GM12874 (cell line): ENCODE measurements at regions not wholly inside any gene's neighbourhood (a gene's known extent, or its start where the extent isn't known, plus 50 kb on each side); places are given as distances from the start of the nearest gene placed in this dataset.

Source experiments
- TF ChIP-seq, protein P1 (sequence below): IDR thresholded peaks from 2 replicates; pipeline ENCODE4 v1.5.1; 2011; ENCODE audit warnings: low read depth, mild to moderate bottlenecking, control low read depth, low read length, moderate library complexity; ENCODE audit not compliant: insufficient read depth

DNA sequence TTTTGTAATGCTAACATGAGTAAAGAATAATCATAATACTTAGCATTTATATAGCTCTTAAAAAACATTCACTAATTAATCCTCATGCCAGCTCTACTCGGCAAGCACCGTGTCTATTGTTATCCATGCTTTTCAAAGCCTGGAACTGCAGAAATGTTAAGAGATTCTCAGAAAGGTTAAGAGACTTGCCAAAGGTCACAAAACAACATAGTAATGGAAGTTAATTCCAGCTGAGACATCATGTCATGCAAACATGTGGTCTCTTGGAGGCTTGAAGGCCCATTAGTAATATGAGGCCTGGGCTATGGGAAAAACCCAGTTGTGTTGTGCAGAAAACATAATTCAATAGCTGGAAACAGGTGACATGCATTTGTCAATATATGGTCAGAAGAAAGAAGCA, 389.9 kb upstream of the GOT2 start:
- TF ChIP-seq, protein P1, sequence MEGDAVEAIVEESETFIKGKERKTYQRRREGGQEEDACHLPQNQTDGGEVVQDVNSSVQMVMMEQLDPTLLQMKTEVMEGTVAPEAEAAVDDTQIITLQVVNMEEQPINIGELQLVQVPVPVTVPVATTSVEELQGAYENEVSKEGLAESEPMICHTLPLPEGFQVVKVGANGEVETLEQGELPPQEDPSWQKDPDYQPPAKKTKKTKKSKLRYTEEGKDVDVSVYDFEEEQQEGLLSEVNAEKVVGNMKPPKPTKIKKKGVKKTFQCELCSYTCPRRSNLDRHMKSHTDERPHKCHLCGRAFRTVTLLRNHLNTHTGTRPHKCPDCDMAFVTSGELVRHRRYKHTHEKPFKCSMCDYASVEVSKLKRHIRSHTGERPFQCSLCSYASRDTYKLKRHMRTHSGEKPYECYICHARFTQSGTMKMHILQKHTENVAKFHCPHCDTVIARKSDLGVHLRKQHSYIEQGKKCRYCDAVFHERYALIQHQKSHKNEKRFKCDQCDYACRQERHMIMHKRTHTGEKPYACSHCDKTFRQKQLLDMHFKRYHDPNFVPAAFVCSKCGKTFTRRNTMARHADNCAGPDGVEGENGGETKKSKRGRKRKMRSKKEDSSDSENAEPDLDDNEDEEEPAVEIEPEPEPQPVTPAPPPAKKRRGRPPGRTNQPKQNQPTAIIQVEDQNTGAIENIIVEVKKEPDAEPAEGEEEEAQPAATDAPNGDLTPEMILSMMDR = no peak

DNA sequence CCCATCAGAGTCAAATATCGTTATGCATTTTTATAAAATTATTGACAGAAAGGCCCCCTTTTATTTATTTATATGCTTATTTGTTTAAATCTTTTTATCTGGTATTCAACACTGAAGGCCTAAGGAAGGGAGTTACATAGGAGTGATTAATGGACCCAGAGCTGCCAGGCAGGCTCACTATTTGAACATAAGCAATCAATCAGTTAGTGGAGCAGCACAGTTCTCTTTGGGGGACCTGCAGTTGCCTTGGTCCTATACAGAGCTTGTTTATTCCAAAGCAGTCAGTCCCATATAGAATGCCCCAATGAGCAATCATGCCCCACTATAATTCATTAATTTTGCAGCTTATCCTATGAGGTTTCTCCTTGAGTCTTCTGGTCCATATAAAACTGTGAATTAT, 389.4 kb upstream of the GOT2 start:
- TF ChIP-seq, protein P1 = no peak

DNA sequence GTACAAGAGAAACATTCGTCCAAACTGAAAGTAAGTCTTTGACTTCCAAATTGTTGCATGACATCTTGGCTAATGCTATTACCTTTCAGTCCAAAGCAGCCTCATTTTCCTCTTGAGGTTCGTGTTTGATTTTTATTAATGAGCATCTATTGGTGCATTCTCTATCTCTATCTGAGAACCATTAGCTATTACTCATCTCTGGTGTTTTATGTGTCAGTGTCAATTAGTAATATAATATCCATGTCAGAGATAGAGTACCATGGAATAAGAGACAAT, 388.1 kb upstream of the GOT2 start:
- TF ChIP-seq, protein P1 = no peak

DNA sequence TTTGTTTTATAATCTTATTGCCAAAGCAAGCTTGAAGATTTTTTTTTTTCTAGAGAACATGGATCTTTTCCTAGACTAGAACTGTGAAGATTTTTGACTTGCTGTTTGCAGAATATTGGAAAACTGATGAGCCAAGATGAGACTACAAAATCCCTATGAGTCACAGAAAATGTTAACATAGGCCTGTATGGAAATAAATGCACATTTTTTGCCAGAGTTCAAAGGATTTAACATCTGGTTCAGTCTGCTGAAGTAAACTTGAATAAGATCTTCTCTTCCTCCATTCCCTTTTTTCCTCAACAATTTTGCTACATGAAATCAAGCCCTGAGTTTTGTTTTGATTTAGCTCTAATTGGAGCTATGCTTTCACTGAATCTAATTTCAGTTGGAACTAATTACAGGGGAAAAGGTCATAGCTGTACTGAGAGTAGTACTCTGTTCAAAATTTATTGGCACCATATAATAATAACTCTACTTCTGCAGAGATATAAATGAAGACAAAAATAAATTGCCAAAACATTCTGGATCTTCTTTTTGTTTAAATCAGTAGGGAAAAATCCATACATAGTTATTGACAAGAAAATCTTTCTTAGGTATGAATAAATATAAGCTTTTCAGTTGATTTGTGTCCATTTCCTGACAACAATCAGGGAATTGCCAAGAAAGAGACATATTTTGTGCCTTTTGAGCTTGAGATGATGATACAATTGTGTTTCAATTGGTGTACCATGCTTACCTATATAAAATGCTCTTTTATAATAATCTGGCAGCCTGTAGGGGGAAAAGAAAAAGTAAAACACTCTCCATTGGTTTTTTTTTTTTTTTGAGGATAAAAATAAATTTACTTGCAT, 387.5 kb upstream of the GOT2 start:
- TF ChIP-seq, protein P1 = no peak

DNA sequence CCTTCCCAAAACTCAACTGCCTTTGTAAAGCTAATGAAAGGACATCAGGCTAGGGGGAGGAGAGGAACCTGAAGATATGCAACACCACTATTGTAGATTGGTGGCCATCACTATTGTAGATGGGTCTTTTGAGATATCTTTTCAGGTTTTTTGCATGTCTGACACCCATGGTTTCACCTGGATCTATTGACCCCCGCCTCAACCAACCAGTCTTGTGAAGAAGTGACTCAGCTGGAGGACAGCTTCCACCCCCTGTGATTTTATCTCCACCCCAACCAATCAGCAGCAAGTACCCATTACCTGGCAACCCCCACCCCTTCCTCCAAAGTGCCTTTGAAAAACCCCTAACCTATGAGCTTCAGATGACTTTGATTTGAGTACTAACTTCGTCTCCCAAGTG, 382.6 kb upstream of the GOT2 start:
- TF ChIP-seq, protein P1 = no peak

DNA sequence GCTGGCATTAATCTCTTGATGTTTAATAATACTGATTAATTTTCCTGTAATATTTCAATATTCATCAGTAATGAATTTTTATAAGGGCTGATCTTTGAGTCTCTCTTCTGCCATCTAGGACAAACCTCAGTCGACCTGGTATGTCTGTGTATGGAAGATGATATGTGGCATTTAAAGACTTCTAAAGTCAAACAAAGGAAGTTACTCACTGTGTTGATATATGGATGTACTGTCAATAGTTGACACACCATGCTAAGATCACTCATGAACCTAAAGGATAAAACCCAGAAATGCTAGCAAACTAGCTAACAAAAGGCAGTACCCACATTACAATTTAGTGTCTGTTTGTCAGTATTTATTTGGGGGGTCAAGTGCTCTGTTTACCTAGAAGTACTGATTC, 380.7 kb upstream of the GOT2 start:
- TF ChIP-seq, protein P1 = no peak

DNA sequence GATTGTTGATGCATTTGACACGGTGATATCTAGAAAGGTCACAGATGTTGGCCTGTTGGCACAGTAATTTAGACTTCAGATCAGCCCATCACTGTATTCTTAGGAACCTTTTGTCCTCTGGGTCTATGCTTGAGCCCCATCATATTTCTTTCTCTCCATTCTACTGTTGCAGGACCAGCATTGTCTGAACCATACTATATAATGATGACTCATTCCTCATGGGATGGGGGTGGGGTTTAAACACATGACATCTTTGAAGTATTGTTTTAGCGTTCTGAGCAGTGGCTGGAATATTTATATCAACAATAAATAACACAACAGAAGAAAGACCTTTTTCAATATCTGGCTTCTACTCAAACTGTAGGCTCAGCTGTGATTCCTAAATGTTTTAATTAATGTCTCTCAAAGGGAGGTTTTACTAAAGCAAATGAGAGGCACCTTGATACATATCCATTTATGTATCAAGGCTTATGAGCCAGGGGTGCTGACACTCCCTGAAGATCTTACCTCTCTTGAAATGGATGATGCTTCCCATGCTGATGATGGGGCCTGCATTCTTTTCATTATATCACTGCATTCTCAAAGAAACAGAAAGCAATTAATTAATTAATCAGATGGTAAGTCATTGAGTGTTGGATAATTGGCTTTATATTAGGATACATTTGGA, 379.0 kb upstream of the GOT2 start:
- TF ChIP-seq, protein P1 = no peak
